IMR-90 (cell line): ENCODE measurements at regions not wholly inside any gene's neighbourhood (a gene's known extent, or its start where the extent isn't known, plus 50 kb on each side); places are given as distances from the start of the nearest gene placed in this dataset.

Experiments used
- ATAC-seq: fragments of 200-7000 bp; cut with Tn5 transposase; 2 replicates; pipeline ENCODE4 v1.9.1; 2020; ENCODE audit warnings: low read depth, mild to moderate bottlenecking, moderate library complexity
- BruUV-seq: library from RNA; stranded (reverse); fragments of 400-500 nt; replicated peaks from 2 replicates; lab custom pipeline; 2021; lab: Mats Ljungman, UMichigan
- CTCF ChIA-PET: fragments of 300-600 bp; formaldehyde crosslinking; extraction: SDS; loops from one replicate; lab custom pipeline; 2021; ENCODE audit warnings: antibody characterized with exemption; lab: Yijun Ruan, JAX
- POLR2A ChIA-PET: fragments of 300-600 bp; sonication (Branson Sonifier 250); formaldehyde crosslinking; loops from one replicate; lab custom pipeline; 2022; ENCODE audit warnings: antibody characterized with exemption; ENCODE audit not compliant: unreplicated experiment; lab: Charles Lee
- DNase-seq: peaks from one replicate; pipeline ENCODE4 v3.0.0; 2013
- H2AFZ ChIP-seq: replicated peaks from 2 replicates; pipeline ENCODE3; 2013; ENCODE audit warnings: low read length, mild to moderate bottlenecking; ENCODE audit not compliant: poor library complexity
- H2AK5ac ChIP-seq: 2 replicates; pipeline ENCODE4 v1.6.1; 2013; ENCODE audit warnings: low read depth, low read length, inconsistent platforms
- H2AK9ac ChIP-seq: replicated peaks from 2 replicates; pipeline ENCODE3; 2013; ENCODE audit warnings: mild to moderate bottlenecking, low read depth, low read length, moderate library complexity; ENCODE audit not compliant: poor library complexity
- H2BK120ac ChIP-seq: 2 replicates; pipeline ENCODE4 v1.6.1; 2013; ENCODE audit warnings: low read depth, low read length, inconsistent platforms
- H2BK15ac ChIP-seq: 3 replicates; pipeline ENCODE4 v1.6.1; 2013; ENCODE audit warnings: low read depth, low read length, inconsistent platforms
- H2BK20ac ChIP-seq: 2 replicates; pipeline ENCODE4 v1.6.1; 2013; ENCODE audit warnings: low read depth, mild to moderate bottlenecking, inconsistent platforms, low read length, moderate library complexity
- H2BK5ac ChIP-seq: 2 replicates; pipeline ENCODE4 v1.6.1; 2013; ENCODE audit warnings: mild to moderate bottlenecking, low read depth, low read length, inconsistent platforms; ENCODE audit not compliant: poor library complexity, severe bottlenecking
- H3K14ac ChIP-seq: replicated peaks from 2 replicates; pipeline ENCODE4 v1.6.1; 2013; ENCODE audit warnings: low read depth, low read length, inconsistent platforms
- H3K18ac ChIP-seq: 2 replicates; pipeline ENCODE4 v1.6.1; 2013; ENCODE audit warnings: low read depth, low read length, control low read depth
- H3K23ac ChIP-seq: 2 replicates; pipeline ENCODE4 v1.6.1; 2013; ENCODE audit warnings: low read depth, low read length, inconsistent platforms
- H3K27ac ChIP-seq: 2 replicates; pipeline ENCODE4 v1.5.1; 2013; ENCODE audit warnings: mild to moderate bottlenecking, control low read depth, low read length; ENCODE audit not compliant: insufficient read depth
- H3K27me3 ChIP-seq: 2 replicates; pipeline ENCODE4 v1.6.1; 2013; ENCODE audit warnings: low read length; ENCODE audit not compliant: control insufficient read depth, insufficient read depth
- H3K36me3 ChIP-seq: 2 replicates; pipeline ENCODE4 v1.6.1; 2013; ENCODE audit warnings: low read length, mixed read lengths; ENCODE audit not compliant: control insufficient read depth, insufficient read depth
- H3K4ac ChIP-seq: 2 replicates; pipeline ENCODE4 v1.6.1; 2013; ENCODE audit warnings: low read depth, low read length, inconsistent platforms
- H3K4me1 ChIP-seq: 2 replicates; pipeline ENCODE4 v1.6.1; 2013; ENCODE audit warnings: low read length, mixed read lengths; ENCODE audit not compliant: control insufficient read depth, insufficient read depth
- H3K4me2 ChIP-seq: 2 replicates; pipeline ENCODE4 v1.6.1; 2013; ENCODE audit warnings: low read depth, mild to moderate bottlenecking, control low read depth, low read length, moderate library complexity
- H3K4me3 ChIP-seq: 2 replicates; pipeline ENCODE4 v1.5.1; 2013; ENCODE audit warnings: low read depth, mild to moderate bottlenecking, control low read depth, low read length, moderate library complexity; ENCODE audit not compliant: insufficient read depth
- H3K56ac ChIP-seq: 2 replicates; pipeline ENCODE4 v1.6.1; 2013; ENCODE audit warnings: low read length, inconsistent platforms; ENCODE audit not compliant: insufficient read depth; ENCODE audit errors: extremely low read depth
- H3K79me1 ChIP-seq, 2 experiments: 2 replicates each; pipeline ENCODE4 v1.6.1; 2013; ENCODE audit warnings: low read length in 2 of 2, inconsistent platforms in 1 of 2, low read depth in 1 of 2
- H3K9ac ChIP-seq: 2 replicates; pipeline ENCODE4 v1.6.1; 2013; ENCODE audit warnings: low read depth, low read length, control low read depth
- H3K9me1 ChIP-seq: 2 replicates; pipeline ENCODE4 v1.6.1; 2013; ENCODE audit warnings: low read length, inconsistent platforms; ENCODE audit not compliant: insufficient read depth
- H3K9me3 ChIP-seq: 2 replicates; pipeline ENCODE4 v1.6.1; 2013; ENCODE audit warnings: low read length; ENCODE audit not compliant: control insufficient read depth, insufficient read depth
- H4K20me1 ChIP-seq: 2 replicates; pipeline ENCODE4 v1.6.1; 2013; ENCODE audit warnings: low read length, inconsistent platforms; ENCODE audit not compliant: insufficient read depth
- H4K5ac ChIP-seq: 2 replicates; pipeline ENCODE4 v1.6.1; 2013; ENCODE audit warnings: mild to moderate bottlenecking, low read depth, low read length, control low read depth
- H4K8ac ChIP-seq, 2 experiments: 2 replicates each; pipeline ENCODE4 v1.6.1; 2013; ENCODE audit warnings: low read depth in 2 of 2, low read length in 2 of 2, control low read depth in 1 of 2, inconsistent platforms in 1 of 2
- H4K91ac ChIP-seq: 2 replicates; pipeline ENCODE4 v1.6.1; 2013; ENCODE audit warnings: low read depth, low read length, inconsistent platforms; ENCODE audit not compliant: insufficient read depth
- CEBPB ChIP-seq: IDR thresholded peaks from 2 replicates; pipeline ENCODE4 v1.6.1; 2012; ENCODE audit warnings: low read depth, low read length, improper control_type of control experiment
- CHD1 ChIP-seq: IDR thresholded peaks from 2 replicates; pipeline ENCODE4 v1.6.1; 2012; ENCODE audit warnings: low read depth, low read length, improper control_type of control experiment
- FOS ChIP-seq: fragments of 150-350 bp; IDR thresholded peaks from 2 replicates; pipeline ENCODE4 v1.6.1; 2016; ENCODE audit warnings: low read depth, low read length
- MAZ ChIP-seq: IDR thresholded peaks from 2 replicates; pipeline ENCODE4 v1.6.1; 2012; ENCODE audit warnings: low read depth, mild to moderate bottlenecking, low read length, improper control_type of control experiment, moderate library complexity, borderline replicate concordance
- MXI1 ChIP-seq: IDR thresholded peaks from 2 replicates; pipeline ENCODE4 v1.6.1; 2012; ENCODE audit warnings: low read depth, mild to moderate bottlenecking, low read length, moderate library complexity, borderline replicate concordance
- NFE2L2 ChIP-seq: fragments of 150-350 bp; IDR thresholded peaks from 2 replicates; pipeline ENCODE4 v1.6.1; 2016; ENCODE audit warnings: low read depth, mild to moderate bottlenecking, low read length
- RAD21 ChIP-seq: IDR thresholded peaks from 2 replicates; pipeline ENCODE4 v1.6.1; 2012; ENCODE audit warnings: low read length, improper control_type of control experiment
- RCOR1 ChIP-seq: IDR thresholded peaks from 2 replicates; pipeline ENCODE4 v1.6.1; 2012; ENCODE audit warnings: mild to moderate bottlenecking, low read length, improper control_type of control experiment; ENCODE audit not compliant: insufficient replicate concordance
- SMC3 ChIP-seq: fragments of 150-350 bp; IDR thresholded peaks from 2 replicates; pipeline ENCODE4 v1.6.1; 2016; ENCODE audit warnings: low read depth, mild to moderate bottlenecking, antibody characterized with exemption, low read length, moderate library complexity
- WGBS, 2 experiments: methylation state at CpG; one replicate each; pipeline versions ENCODE4 v1.1.5 to v1.1.7; 2013; ENCODE audit warnings: missing lambda C conversion rate in 2 of 2; ENCODE audit not compliant: insufficient read length in 1 of 2; ENCODE audit errors: extremely low coverage in 2 of 2; 5-methylcytosine and 5-hydroxymethylcytosine counted together
- dilution Hi-C: fragments of 300-500 bp; cut with HindIII; formaldehyde crosslinking; loops from one replicate; pipeline ENCODE4 v1.14.3; 2018; ENCODE audit warnings: low sequenced_read_pairs; ENCODE audit not compliant: unreplicated experiment
- in situ Hi-C: fragments of 300-500 bp; cut with MboI; formaldehyde crosslinking; loops from 3 replicates; pipeline ENCODE4 v1.14.3; 2019; ENCODE audit warnings: low sequenced_read_pairs, inconsistent platforms, mixed read lengths
- intact Hi-C: fragments of 100-400 bp; cut with micrococcal nuclease; formaldehyde crosslinking; loops from 2 replicates; pipeline ENCODE4 v1.10.0; 2022
- TF ChIP-seq, protein P1 (sequence below): fragments of 150-350 bp; IDR thresholded peaks from 2 replicates; pipeline ENCODE4 v1.6.1; 2017; ENCODE audit warnings: mild to moderate bottlenecking, antibody characterized with exemption, low read length, low read depth
- TF ChIP-seq, protein P2 (sequence below): fragments of 150-350 bp; IDR thresholded peaks from 2 replicates; pipeline ENCODE4 v1.6.1; 2016; ENCODE audit warnings: low read depth, mild to moderate bottlenecking, low read length, moderate library complexity, borderline replicate concordance

DNA sequence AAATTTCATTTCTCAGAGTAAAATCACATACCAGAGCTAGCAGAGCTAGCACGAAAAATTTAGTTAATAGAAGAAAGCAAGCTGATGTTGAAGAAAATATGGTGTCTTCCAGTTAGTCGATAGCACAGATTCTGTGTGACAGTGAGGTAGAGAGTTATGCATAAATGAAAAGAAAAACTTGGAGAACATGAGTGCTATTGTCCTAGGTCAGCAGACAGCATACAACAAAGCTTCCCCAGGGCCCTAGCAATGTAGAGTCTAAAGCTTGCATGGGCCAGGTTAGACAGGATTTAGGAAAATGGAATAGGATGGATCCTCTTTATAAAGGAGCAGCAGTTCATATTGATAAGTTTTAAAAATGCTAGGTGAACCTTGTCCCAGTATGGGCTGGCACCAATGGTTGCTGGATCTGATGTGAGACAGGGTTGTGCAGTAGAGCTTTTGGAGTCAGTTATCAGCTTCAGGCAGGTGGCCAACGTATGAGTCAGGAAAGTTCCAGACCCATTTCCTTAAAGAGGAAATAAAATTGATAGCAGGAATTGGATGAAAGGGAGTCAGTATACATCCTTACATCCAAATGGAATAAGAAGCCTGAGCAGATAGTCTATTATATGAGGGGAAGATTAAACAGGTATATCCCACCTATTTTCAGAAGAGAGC lies 277.2 kb downstream of the FRK start:
- dilution Hi-C loops (no loop called here), in situ Hi-C loops (no loop called here), intact Hi-C loops (no loop called here)
- Histone ChIP-seq H3K9me1 (no peaks in the 10 kb centered on the region), H3K27me3 (no peaks in the 10 kb centered on the region), H3K36me3 (no peaks in the 10 kb centered on the region), H2AFZ (no peak overlapping the region), H2AK9ac (no peak overlapping the region), H3K27ac (no peak overlapping the region), H2BK5ac (no peak overlapping the region), H2AK5ac (no peak overlapping the region), H3K56ac (no peak overlapping the region; the same call in 1 of the 2 replicates), H3K4me2 (no peak overlapping the region), H3K4me1 (no peaks in the 10 kb centered on the region), H3K79me1 (no peaks in the 10 kb centered on the region), H3K9ac (no peak overlapping the region), H4K8ac (no peak overlapping the region), H2BK120ac (no peak overlapping the region), H2BK15ac (no peak overlapping the region), H3K4ac (no peak overlapping the region), H4K91ac (no peak overlapping the region), H3K14ac (no peak overlapping the region), H3K23ac (no peak overlapping the region), H3K18ac (no peak overlapping the region), H3K4me3 (no peak overlapping the region), H2BK20ac (no peak overlapping the region), H4K5ac (no peak overlapping the region), H3K9me3 (no peaks in the 10 kb centered on the region), H4K20me1 (no peaks in the 10 kb centered on the region)
- no peak for ATAC-seq
- BruUV-seq = no TSS peak
- ChIA-PET POLR2A (no interaction called here), CTCF (no interaction called here)
- WGBS, 2 experiments = no CpG with 5 or more reads among the region's 3 CpGs
- TF ChIP-seq MAZ (no peak), CEBPB (no peak), NFE2L2 (no peak), RCOR1 (no peak), FOS (no peak), SMC3 (no peak), CHD1 (no peak), RAD21 (no peak), MXI1 (no peak)
- TF ChIP-seq, protein P1, sequence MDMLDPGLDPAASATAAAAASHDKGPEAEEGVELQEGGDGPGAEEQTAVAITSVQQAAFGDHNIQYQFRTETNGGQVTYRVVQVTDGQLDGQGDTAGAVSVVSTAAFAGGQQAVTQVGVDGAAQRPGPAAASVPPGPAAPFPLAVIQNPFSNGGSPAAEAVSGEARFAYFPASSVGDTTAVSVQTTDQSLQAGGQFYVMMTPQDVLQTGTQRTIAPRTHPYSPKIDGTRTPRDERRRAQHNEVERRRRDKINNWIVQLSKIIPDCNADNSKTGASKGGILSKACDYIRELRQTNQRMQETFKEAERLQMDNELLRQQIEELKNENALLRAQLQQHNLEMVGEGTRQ = no peak
- TF ChIP-seq, protein P2, sequence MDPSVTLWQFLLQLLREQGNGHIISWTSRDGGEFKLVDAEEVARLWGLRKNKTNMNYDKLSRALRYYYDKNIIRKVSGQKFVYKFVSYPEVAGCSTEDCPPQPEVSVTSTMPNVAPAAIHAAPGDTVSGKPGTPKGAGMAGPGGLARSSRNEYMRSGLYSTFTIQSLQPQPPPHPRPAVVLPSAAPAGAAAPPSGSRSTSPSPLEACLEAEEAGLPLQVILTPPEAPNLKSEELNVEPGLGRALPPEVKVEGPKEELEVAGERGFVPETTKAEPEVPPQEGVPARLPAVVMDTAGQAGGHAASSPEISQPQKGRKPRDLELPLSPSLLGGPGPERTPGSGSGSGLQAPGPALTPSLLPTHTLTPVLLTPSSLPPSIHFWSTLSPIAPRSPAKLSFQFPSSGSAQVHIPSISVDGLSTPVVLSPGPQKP = no peak
- DNase-seq = no peak
